Sigmoid colon (tissue), 6 donors: ENCODE measurements at regions not wholly inside any gene's neighbourhood (a gene's known extent, or its start where the extent isn't known, plus 50 kb on each side); places are given as distances from the start of the nearest gene placed in this dataset.

Source experiments
- DNase-seq: peaks from one replicate; pipeline ENCODE4 v3.0.0-alpha.2; 2019
- H3K27ac ChIP-seq, 4 donors: fragments of 200-600 bp; sonication (generic); one replicate each; pipeline ENCODE4 v1.5.1; 2016 to 2019; ENCODE audit warnings: mild to moderate bottlenecking in 1 of 4
- H3K27me3 ChIP-seq, 3 donors: fragments of 200-600 bp; sonication (generic); one replicate each; pipeline ENCODE4 v1.5.1; 2019; ENCODE audit warnings: mild to moderate bottlenecking in 1 of 3
- H3K36me3 ChIP-seq, 4 donors: fragments of 200-600 bp; sonication (generic); one replicate each; pipeline ENCODE4 v1.5.1; 2016 to 2019
- H3K4me1 ChIP-seq, 4 donors: fragments of 200-600 bp; sonication (generic); one replicate each; pipeline ENCODE4 v1.5.1; 2017 to 2019
- H3K4me3 ChIP-seq, 4 donors: fragments of 200-600 bp; sonication (generic); one replicate each; pipeline ENCODE4 v1.5.1; 2017 to 2019; ENCODE audit warnings: mild to moderate bottlenecking in 2 of 4, moderate library complexity in 1 of 4
- H3K9me3 ChIP-seq, 4 donors: fragments of 200-600 bp in 3 of 4; sonication (generic) in 3 of 4; one replicate each; pipeline versions ENCODE4 v1.5.1 to v1.6.1; 2013 to 2019
- CTCF ChIP-seq, 4 experiments: fragments of 450-650 bp in 3 of 4; fragments of 200-600 bp in 1 of 4; IDR thresholded peaks; one replicate each; pipeline ENCODE4 v1.5.1; 2016 to 2019; ENCODE audit warnings: antibody characterized with exemption in 4 of 4, mild to moderate bottlenecking in 3 of 4, moderate library complexity in 2 of 4
- EP300 ChIP-seq, 4 donors: sonication (generic); formaldehyde crosslinking; IDR thresholded peaks; one replicate each; pipeline ENCODE4 v1.6.1; 2017; ENCODE audit warnings: antibody characterized with exemption in 4 of 4
- POLR2A ChIP-seq, 2 donors: fragments of 450-650 bp; IDR thresholded peaks; one replicate each; pipeline ENCODE4 v1.6.1; 2016; ENCODE audit warnings: antibody characterized with exemption in 2 of 2, mild to moderate bottlenecking in 2 of 2, moderate library complexity in 2 of 2
- POLR2AphosphoS5 ChIP-seq, 4 donors: sonication (generic); formaldehyde crosslinking; IDR thresholded peaks; one replicate each; pipeline ENCODE4 v1.6.1; 2017; ENCODE audit warnings: antibody characterized with exemption in 4 of 4
- WGBS, 2 donors: extraction: QIAGEN DNeasy Blood & Tissue Kit; methylation state at CpG; one replicate each; pipeline ENCODE4 v1.1.7; 2013; 5-methylcytosine and 5-hydroxymethylcytosine counted together
- intact Hi-C: fragments of 100-400 bp; cut with DNase I; formaldehyde crosslinking; loops from one replicate; pipeline ENCODE4 v1.15.1; 2023
- donor health status: healthy with polysubstance abuse.
- donor health status: healthy.

GRCh38 chr2:118209727-118210126 lies 121.5 kb downstream of the INSIG2 start:
- Histone ChIP-seq H3K27me3 (peaks cover 0 to 14% (median 0%) of the 10 kb centered on the region in 3 donors), H3K4me3 (no peak overlapping the region), H3K4me1 (no peaks in the 10 kb centered on the region), H3K27ac (no peak overlapping the region), H3K9me3 (peaks cover 0 to 3% (median 0%) of the 10 kb centered on the region in 4 donors), H3K36me3 (no peaks in the 10 kb centered on the region)
- intact Hi-C loops: no loop called here
- no peak for TF ChIP-seq POLR2A (IDR thresholded peaks at IDR 0.05)
- TF ChIP-seq CTCF (IDR thresholded peaks at IDR 0.05): no peak
- no peak for TF ChIP-seq EP300 (IDR thresholded peaks at IDR 0.05)
- no peak for TF ChIP-seq POLR2AphosphoS5 (IDR thresholded peaks at IDR 0.05)
- WGBS, 2 donors: 86 to 89% methylated on average over 1 of the region's 1 CpG
- DNase-seq: no peak

DNA sequence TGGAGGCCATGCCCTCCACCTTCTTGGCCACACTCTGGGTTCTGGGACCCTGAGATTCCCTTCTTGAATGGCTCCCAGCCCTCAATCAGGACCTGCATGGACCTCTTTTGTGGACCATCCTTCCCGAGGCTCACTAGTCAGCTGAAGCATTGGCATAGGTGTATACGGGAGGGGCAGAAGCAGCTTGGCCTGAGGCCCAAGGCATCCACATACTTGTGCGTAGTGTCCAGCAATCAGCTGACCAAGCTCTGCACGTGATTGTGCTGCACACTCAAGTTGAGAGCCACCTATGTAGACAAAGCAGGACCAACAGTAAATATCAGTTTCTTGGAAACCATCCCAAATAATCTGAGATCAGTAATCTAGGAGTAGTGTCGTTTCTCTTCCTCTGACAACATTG lies 119.6 kb downstream of the INSIG2 start:
- TF ChIP-seq POLR2A (IDR thresholded peaks at IDR 0.05) (no peak), POLR2AphosphoS5 (IDR thresholded peaks at IDR 0.05) (no peak), EP300 (IDR thresholded peaks at IDR 0.05) (no peak), CTCF (IDR thresholded peaks at IDR 0.05) (no peak)
- H3K4me1 ChIP-seq: no peaks in the 10 kb centered on the region
- 54 to 77% methylated on average over 5 of the region's 5 CpGs for WGBS, 2 donors
- no peak overlapping the region for H3K4me3 ChIP-seq
- intact Hi-C loops: no loop called here
- no peaks in the 10 kb centered on the region for H3K36me3 ChIP-seq
- DNase-seq: no peak
- H3K27me3 ChIP-seq: peaks cover 0 to 14% (median 0%) of the 10 kb centered on the region in 3 donors
- H3K9me3 ChIP-seq: no peaks in the 10 kb centered on the region
- H3K27ac ChIP-seq: no peak overlapping the region

DNA sequence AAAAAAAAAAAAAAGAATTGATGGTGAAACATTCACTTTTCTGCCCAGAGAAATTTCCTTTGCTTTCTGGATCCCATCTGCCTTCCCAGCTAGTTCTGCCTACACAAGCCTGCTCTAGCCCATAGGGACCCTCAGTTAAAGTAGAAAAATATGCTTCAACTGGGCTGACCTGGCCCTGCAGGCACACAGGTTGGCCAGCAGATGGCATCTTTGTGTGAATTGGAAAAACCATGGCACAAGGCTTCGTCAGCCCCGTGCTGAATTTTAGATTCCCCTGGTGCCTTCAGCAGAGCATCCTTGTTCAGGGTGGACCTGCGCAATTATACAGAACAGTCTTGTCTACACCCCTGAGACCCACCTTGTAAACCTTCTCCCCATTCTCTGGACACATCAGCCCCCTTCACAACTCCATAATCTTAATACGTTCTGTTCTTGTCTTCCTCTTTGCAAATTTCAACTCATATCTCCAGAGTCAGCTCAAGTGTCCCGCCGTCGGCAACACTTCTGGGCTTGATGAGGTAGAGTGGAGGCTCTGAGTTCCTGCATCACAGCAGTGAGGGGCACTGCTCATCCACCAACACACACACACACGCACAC lies 114.5 kb downstream of the INSIG2 start:
- Histone ChIP-seq H3K4me3 (no peak overlapping the region), H3K27ac (no peak overlapping the region), H3K27me3 (peaks cover 0 to 5% (median 0%) of the 10 kb centered on the region in 3 donors), H3K36me3 (no peaks in the 10 kb centered on the region), H3K9me3 (no peaks in the 10 kb centered on the region), H3K4me1 (no peaks in the 10 kb centered on the region)
- 48 to 53% methylated on average over 8 of the region's 8 CpGs for WGBS, 2 donors
- DNase-seq: no peak
- intact Hi-C loops: no loop called here
- TF ChIP-seq POLR2AphosphoS5 (IDR thresholded peaks at IDR 0.05) (no peak), EP300 (IDR thresholded peaks at IDR 0.05) (no peak), POLR2A (IDR thresholded peaks at IDR 0.05) (no peak), CTCF (IDR thresholded peaks at IDR 0.05) (peak in 3 of 4 experiments; percentile 38 to 68 (median 38))

GRCh38 chr2:118198268-118198667 lies 110.0 kb downstream of the INSIG2 start:
- 82 to 96% methylated on average over 1 of the region's 1 CpG for WGBS, 2 donors
- TF ChIP-seq POLR2AphosphoS5 (IDR thresholded peaks at IDR 0.05) (no peak), EP300 (IDR thresholded peaks at IDR 0.05) (no peak), CTCF (IDR thresholded peaks at IDR 0.05) (no peak), POLR2A (IDR thresholded peaks at IDR 0.05) (no peak)
- no peaks in the 10 kb centered on the region for H3K36me3 ChIP-seq
- H3K9me3 ChIP-seq: no peaks in the 10 kb centered on the region
- no peak for DNase-seq
- no peak overlapping the region for H3K27ac ChIP-seq
- peaks cover 0 to 3% (median 0%) of the 10 kb centered on the region in 3 donors for H3K27me3 ChIP-seq
- H3K4me3 ChIP-seq: no peak overlapping the region
- intact Hi-C loops: no loop called here
- H3K4me1 ChIP-seq: no peaks in the 10 kb centered on the region
